ENCODE measurements at regions not wholly inside any gene's neighbourhood (a gene's known extent, or its start where the extent isn't known, plus 50 kb on each side); places are given as distances from the start of the nearest gene placed in this dataset.
A peak's percentile ranks its signal among the peaks of the same experiment; 100 is the strongest.

DNA sequence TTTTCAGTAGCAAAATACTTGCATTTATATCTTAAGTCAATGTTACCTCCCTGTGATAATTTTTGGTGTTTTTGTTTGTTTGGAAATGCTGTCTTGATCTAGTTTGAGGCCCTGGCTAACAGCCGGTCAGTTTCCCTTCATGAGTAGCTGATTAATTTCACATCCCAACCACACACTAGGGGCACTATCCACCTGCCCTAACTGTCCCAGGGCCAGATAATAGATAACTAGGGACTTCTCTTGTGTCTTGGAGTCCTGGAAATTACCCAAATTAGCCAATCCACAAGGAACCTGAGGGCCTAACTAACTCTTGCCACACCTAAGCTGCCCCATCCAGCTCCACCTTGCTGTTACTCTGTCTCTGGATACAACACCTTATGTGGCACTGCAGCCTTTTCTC is 399.9 kb downstream of the FOXG1 start:
- no peak for DNase-seq

DNA sequence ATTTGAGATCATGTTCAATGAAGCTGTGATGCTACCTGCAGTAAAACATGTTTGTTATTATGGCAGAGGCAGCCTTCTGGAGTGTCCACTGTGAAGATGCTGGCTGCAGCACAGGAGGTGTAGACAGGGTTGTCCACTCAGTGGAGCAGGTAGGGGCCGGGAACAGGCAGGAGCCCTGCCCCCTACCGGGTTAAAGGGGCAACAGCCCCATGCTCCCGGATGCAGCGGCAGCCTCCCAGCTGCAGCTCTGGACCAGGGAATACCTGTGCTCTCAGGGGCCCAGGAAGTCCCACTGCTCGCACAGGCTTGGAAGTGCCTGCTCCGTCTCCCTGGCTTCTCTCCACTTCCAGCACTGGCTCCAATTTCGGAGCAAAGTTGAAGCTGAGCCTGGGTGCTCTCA is 401.6 kb downstream of the FOXG1 start:
- H3K4me3 ChIP-seq, result no peak overlapping the region
- no peaks in the 10 kb centered on the region for H3K4me1 ChIP-seq
- H3K9me3 ChIP-seq, result no peaks in the 10 kb centered on the region
- no peaks in the 10 kb centered on the region for H3K27me3 ChIP-seq
- ATAC-seq, result no peak
- TF ChIP-seq, protein P1, sequence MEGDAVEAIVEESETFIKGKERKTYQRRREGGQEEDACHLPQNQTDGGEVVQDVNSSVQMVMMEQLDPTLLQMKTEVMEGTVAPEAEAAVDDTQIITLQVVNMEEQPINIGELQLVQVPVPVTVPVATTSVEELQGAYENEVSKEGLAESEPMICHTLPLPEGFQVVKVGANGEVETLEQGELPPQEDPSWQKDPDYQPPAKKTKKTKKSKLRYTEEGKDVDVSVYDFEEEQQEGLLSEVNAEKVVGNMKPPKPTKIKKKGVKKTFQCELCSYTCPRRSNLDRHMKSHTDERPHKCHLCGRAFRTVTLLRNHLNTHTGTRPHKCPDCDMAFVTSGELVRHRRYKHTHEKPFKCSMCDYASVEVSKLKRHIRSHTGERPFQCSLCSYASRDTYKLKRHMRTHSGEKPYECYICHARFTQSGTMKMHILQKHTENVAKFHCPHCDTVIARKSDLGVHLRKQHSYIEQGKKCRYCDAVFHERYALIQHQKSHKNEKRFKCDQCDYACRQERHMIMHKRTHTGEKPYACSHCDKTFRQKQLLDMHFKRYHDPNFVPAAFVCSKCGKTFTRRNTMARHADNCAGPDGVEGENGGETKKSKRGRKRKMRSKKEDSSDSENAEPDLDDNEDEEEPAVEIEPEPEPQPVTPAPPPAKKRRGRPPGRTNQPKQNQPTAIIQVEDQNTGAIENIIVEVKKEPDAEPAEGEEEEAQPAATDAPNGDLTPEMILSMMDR (IDR thresholded peaks at IDR 0.05), result no peak
- no peaks in the 10 kb centered on the region for H3K36me3 ChIP-seq
- intact Hi-C loops (cut with DNase I), result no loop called here
- no peak overlapping the region for H3K27ac ChIP-seq
- DNase-seq, result peak in 1 of 4 donors; percentile 61

More for the DNA sequence above, 399.9 kb downstream of the FOXG1 start:
- H3K9me3 ChIP-seq, result no peaks in the 10 kb centered on the region
- intact Hi-C loops (cut with DNase I), result no loop called here
- no peaks in the 10 kb centered on the region for H3K4me1 ChIP-seq
- H3K36me3 ChIP-seq, result no peaks in the 10 kb centered on the region
- no peak overlapping the region for H3K27ac ChIP-seq
- H3K4me3 ChIP-seq, result no peak overlapping the region
- TF ChIP-seq, protein P1 (IDR thresholded peaks at IDR 0.05), result no peak
- ATAC-seq, result no peak
- H3K27me3 ChIP-seq, result no peaks in the 10 kb centered on the region

DNA sequence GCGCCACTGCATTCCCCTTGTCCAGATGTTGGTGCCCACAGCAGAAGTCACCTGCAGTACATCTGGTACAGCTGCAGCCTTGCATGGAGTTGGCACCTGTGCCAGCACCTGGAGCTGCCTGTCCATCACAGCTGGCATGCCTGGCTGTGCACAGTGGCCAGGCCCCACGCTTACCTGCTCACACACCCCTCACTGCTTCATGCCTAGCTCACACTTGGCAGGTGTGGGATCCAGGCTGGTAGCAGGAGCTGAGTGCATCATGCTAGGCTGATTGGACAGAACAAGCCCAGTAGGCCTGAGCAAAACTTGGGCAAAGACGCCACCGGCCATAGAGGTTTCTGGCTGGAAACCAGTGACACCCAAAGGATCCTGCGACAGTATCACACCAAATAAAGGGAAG is 402.8 kb downstream of the FOXG1 start:
- no peaks in the 10 kb centered on the region for H3K36me3 ChIP-seq
- ATAC-seq (no peak), DNase-seq (no peak)
- intact Hi-C loops (cut with DNase I), result no loop called here
- H3K27me3 ChIP-seq, result no peaks in the 10 kb centered on the region
- H3K4me1 ChIP-seq, result no peaks in the 10 kb centered on the region
- no peak overlapping the region for H3K27ac ChIP-seq
- no peaks in the 10 kb centered on the region for H3K9me3 ChIP-seq
- TF ChIP-seq, protein P1 (IDR thresholded peaks at IDR 0.05), result no peak
- no peak overlapping the region for H3K4me3 ChIP-seq

DNA sequence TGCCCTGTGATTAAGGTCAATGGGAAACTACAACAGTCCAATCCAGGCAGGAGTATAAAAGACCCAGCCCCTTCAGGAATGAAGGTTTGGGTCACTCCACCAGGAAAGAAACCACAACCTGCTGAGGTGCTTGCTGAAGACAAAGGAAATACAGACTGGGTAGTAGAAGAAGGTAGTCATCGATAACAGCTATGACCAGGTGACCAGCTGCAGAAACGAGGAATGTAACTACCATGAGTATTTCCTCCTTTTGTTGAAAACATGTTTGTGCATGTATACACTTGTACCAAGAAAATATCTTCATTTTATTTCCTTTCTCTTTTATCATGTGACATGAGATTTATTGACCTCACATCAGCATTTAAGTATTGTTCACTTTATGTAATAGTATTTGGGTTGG is 409.1 kb downstream of the FOXG1 start:
- DNase-seq (no peak), ATAC-seq (no peak)
- no peaks in the 10 kb centered on the region for H3K4me1 ChIP-seq
- H3K27ac ChIP-seq, result no peak overlapping the region
- no peaks in the 10 kb centered on the region for H3K27me3 ChIP-seq
- H3K4me3 ChIP-seq, result no peak overlapping the region
- intact Hi-C loops (cut with DNase I), result no loop called here
- TF ChIP-seq, protein P1 (IDR thresholded peaks at IDR 0.05), result no peak
- H3K9me3 ChIP-seq, result no peaks in the 10 kb centered on the region
- H3K36me3 ChIP-seq, result no peaks in the 10 kb centered on the region

DNA sequence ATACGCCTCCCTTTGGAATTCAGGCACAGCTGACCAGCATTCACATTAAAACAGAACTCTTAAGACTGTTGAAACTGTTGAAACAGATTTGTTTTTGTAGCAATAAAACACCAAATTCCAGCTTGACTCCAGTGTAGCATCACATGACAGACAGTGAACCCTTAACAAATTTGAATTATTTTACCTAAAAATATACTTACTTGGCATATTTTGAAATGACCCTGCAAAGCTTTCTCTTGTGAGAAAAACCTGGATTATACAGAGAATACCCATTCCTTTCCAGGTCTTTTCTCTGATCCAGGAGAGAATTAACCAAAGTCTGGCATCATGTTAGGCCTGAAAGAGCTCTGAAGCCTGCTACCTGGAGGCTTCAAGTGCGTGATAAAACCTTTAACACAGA is 410.3 kb downstream of the FOXG1 start:
- intact Hi-C loops (cut with DNase I), result no loop called here
- ATAC-seq (no peak), DNase-seq (no peak)
- no peaks in the 10 kb centered on the region for H3K36me3 ChIP-seq
- H3K27ac ChIP-seq, result no peak overlapping the region
- no peaks in the 10 kb centered on the region for H3K4me1 ChIP-seq
- no peak overlapping the region for H3K4me3 ChIP-seq
- H3K27me3 ChIP-seq, result no peaks in the 10 kb centered on the region
- no peaks in the 10 kb centered on the region for H3K9me3 ChIP-seq
- TF ChIP-seq, protein P1 (IDR thresholded peaks at IDR 0.05), result no peak

All from left lung (tissue), 4 donors.